ENCODE measurements at regions not wholly inside any gene's neighbourhood (a gene's known extent, or its start where the extent isn't known, plus 50 kb on each side); places are given as distances from the start of the nearest gene placed in this dataset.

GRCh38 chr6:81854474-81854873 is 102.0 kb upstream of the TENT5A start:
- no peak for TF ChIP-seq CTCF (IDR thresholded peaks at IDR 0.05)
- no peak for TF ChIP-seq POLR2A (IDR thresholded peaks at IDR 0.05)

Data from prostate gland (tissue), 2 donors.